VCaP (cell line): ENCODE measurements at regions not wholly inside any gene's neighbourhood (a gene's known extent, or its start where the extent isn't known, plus 50 kb on each side); places are given as distances from the start of the nearest gene placed in this dataset.
A peak's percentile ranks its signal among the peaks of the same experiment; 100 is the strongest.

ENCODE experiments used
- H3K27ac ChIP-seq: fragments of 450-650 bp; 2 replicates; pipeline ENCODE4 v1.5.1; 2017
- TF ChIP-seq, protein P1 (sequence below): fragments of 450-650 bp; conservative IDR thresholded peaks from 2 replicates; pipeline ENCODE4 v1.5.1; 2017; ENCODE audit warnings: mild to moderate bottlenecking, moderate library complexity

DNA sequence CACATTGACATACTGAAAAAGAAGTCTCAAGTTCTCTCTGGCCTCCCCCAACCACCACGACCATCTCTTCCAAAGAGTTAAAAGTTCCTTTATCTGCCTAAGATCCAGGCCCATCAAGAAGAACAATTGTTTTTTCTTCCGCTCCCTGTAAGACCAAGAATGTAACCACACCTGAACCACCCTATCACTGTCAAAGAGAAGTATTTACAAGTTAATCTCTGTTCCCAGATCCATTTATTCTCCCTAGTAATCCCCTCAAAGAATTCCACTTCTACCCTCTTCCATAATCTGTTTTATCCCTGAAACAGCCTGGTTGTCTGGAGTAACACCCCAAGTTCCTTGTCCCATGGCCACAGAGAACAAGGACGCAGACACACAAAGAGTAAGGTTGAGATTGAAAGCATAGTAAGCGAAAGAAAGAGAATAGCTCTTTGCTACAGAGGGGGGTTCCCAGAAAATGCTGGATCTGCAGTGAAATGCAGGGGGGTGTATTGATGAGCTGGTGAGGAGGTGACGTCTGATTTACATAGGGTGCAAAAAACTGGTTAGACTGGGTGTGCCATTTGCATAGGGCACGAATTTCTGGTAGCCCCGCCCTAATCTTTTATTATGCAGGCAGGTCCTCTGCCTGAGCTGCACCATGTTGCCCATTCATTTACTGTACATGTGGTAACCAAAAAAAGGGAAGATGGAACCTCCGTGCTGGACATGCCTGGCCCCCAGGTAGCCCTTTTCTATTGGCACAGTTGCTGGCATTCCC, 122.0 kb downstream of the SKIDA1 start:
- H3K27ac ChIP-seq: peak overlapping the region; percentile 61

DNA sequence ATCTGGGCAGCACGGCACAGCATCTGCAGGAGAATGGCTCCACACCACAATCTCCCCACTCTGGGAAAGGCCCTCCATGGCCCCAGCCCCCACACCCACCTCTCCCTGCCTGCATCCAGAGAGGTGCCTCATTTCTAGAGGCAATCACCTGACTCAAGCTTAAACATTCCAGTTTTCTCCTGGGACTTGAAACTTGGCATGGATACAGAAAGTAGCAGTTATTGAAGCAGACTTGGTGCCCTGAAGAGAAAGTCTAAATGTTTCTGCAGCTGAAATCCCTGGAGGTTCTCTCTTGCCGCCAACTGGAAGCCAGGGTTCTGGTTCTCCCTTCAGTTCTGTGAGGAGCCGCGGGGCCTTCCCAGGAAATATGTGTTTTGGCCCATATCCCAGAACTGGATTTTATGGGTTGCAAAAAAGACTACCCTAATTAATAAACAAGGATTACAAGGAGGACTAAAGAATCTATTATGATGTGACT, 122.8 kb downstream of the SKIDA1 start:
- TF ChIP-seq, protein P1, sequence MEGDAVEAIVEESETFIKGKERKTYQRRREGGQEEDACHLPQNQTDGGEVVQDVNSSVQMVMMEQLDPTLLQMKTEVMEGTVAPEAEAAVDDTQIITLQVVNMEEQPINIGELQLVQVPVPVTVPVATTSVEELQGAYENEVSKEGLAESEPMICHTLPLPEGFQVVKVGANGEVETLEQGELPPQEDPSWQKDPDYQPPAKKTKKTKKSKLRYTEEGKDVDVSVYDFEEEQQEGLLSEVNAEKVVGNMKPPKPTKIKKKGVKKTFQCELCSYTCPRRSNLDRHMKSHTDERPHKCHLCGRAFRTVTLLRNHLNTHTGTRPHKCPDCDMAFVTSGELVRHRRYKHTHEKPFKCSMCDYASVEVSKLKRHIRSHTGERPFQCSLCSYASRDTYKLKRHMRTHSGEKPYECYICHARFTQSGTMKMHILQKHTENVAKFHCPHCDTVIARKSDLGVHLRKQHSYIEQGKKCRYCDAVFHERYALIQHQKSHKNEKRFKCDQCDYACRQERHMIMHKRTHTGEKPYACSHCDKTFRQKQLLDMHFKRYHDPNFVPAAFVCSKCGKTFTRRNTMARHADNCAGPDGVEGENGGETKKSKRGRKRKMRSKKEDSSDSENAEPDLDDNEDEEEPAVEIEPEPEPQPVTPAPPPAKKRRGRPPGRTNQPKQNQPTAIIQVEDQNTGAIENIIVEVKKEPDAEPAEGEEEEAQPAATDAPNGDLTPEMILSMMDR: no peak
- peak overlapping the region; percentile 61 for H3K27ac ChIP-seq

More for the DNA sequence above, 122.0 kb downstream of the SKIDA1 start:
- TF ChIP-seq, protein P1: no peak

DNA sequence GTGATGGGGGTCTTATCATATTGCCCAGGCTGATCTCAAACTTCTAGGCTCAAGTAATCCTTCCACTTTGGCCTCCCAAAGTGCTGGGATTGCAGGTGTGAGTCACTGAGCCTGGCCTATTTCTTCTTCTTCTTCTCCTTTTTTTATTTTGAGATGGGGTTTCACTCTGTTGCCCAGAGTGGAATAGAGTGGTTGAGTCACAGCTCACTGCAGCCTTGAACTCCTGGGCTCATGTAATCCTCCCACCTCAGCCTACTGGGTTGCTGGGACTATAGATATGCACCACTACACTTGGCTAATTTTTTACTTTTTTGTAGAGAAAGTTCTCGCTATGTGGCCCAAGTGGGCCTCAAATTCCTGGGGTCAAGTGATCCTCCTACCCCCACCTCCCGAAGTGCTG, 124.3 kb downstream of the SKIDA1 start:
- H3K27ac ChIP-seq: peak overlapping the region; percentile 61; the same call in 1 of the 2 replicates
- TF ChIP-seq, protein P1: no peak

DNA sequence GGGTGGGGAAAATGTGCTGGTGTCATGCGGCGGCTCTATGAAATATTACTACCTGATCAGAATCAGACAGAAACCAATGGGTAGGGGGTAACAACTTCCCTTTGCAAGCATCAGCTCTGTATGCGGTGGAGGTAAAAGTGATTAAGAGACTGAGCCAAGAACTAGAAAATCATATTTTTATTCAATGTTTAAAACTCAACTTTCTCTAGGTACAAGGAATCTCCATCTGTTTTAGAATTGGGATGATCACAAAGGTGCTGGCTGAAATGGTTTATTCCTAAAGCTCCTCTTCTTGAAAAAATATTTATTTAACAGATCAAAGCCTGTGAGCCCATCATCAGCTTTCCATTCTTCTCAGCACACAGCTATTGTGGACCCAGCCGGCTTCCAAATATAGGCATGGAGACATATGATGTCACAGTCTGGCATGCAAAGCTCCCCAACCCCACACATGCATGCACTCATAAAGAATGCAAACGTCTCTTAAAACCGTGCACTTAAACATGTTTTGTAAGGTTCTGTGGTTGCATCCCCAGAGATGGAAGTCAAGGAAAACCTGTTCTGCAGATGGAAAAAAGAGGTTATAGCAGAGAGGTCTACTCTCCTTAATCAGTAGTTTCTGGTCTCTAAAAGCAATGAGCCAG, 126.0 kb downstream of the SKIDA1 start:
- H3K27ac ChIP-seq: no peak overlapping the region
- TF ChIP-seq, protein P1: no peak

DNA sequence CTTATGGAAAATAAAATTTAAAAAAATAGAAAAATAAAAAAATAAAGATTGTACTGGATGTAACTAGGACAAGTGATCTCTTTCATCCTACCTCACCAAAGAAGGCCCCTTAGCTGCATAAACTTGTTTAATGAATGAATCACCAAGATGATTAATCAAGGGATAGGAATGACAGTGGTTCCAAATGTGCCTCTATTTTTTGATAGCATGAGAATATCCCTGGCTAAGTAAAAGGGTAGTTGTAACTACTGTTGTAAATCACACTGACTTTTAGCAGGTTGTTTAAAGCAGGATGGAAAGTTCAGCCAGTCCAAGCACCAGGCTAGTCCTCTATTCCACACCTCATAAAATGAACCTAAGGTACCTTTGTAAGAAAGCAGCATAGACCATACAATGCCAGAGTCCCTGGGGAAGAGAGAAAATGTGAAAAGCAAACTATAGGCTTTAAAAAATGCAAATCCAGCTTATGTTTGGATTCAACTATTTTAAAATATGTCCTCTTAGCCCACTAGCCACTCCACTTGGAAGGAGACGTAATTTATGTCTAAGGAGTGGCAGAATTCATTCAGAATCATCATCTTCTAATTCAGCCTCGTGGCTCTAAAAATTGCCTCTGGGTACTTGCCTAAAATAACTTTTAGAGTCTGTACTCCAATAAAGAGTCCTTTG, 126.8 kb downstream of the SKIDA1 start:
- TF ChIP-seq, protein P1: no peak
- H3K27ac ChIP-seq: no peak overlapping the region

DNA sequence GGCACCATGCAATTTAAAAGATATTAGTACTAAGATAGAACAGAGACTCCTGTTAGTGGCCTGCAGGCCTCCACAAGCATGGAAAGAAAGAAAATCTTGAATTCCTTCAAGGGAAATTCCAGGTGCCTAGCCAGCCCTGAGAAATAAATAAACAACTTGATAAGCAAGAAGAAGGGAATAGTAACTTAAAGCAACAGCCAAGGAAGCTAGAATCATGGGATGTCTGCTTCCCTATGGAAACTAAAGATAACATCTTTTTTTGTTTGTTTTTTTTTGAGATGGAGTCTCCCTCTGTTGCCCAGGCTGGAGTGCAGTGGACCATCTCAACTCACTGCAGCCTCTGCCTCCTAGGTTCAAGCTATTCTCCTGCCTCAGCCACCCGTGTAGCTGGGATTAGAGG, 128.6 kb downstream of the SKIDA1 start:
- TF ChIP-seq, protein P1: no peak

DNA sequence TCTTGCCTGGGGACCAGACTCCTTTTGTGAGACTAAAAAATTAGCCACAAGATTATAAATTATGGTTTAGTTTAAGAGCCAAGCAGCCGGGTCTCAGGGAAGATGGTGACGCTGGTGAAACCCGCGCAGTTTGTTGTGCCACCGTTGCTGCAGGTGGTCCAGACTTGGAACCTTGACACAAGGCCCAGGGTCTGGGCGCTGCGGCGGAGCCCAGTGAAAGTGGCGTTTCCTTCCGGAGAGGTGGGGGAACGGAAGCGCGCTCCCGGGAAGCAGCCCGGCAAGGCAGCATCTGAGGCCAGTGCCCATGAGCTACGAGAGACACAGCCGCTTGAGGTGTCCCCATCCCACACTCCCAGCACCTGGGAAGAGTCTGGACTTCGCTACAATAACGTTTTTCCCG, 131.6 kb downstream of the SKIDA1 start:
- TF ChIP-seq, protein P1: no peak
- no peak overlapping the region for H3K27ac ChIP-seq

More for the DNA sequence above, 128.6 kb downstream of the SKIDA1 start:
- H3K27ac ChIP-seq: no peak overlapping the region
